Mesendoderm (in vitro differentiated cells): ENCODE measurements at regions not wholly inside any gene's neighbourhood (a gene's known extent, or its start where the extent isn't known, plus 50 kb on each side); places are given as distances from the start of the nearest gene placed in this dataset.
"Not testable (repeated sequence)": the region's sequence is repeated elsewhere in the genome, so short reads cannot be mapped to it uniquely, and the experiment has no call there.

ENCODE experiments used
- DNase-seq: peaks from one replicate; pipeline ENCODE4 v3.0.0; 2013
- H2AK5ac ChIP-seq: 2 replicates; pipeline ENCODE4 v1.6.1; 2013; ENCODE audit warnings: low read length, inconsistent platforms
- H2BK120ac ChIP-seq: 2 replicates; pipeline ENCODE4 v1.6.1; 2013; ENCODE audit warnings: low read depth, mild to moderate bottlenecking, low read length, moderate library complexity, mixed read lengths
- H2BK15ac ChIP-seq: replicated peaks from 2 replicates; pipeline ENCODE4 v1.6.1; 2013; ENCODE audit warnings: low read depth, mild to moderate bottlenecking, moderate library complexity
- H2BK5ac ChIP-seq: 2 replicates; pipeline ENCODE4 v1.6.1; 2013; ENCODE audit warnings: low read length, inconsistent platforms
- H3K18ac ChIP-seq: 2 replicates; pipeline ENCODE4 v1.6.1; 2013; ENCODE audit warnings: mild to moderate bottlenecking, low read length, mixed read lengths
- H3K23ac ChIP-seq: one replicate; pipeline ENCODE4 v1.6.1; 2013; ENCODE audit warnings: low read length
- H3K27ac ChIP-seq: 2 replicates; pipeline ENCODE4 v1.5.1; 2013; ENCODE audit warnings: low read depth, mild to moderate bottlenecking, inconsistent platforms, low read length, moderate library complexity
- H3K27me3 ChIP-seq: 2 replicates; pipeline ENCODE4 v1.6.1; 2013; ENCODE audit warnings: low read length, control low read depth, mild to moderate bottlenecking, inconsistent platforms; ENCODE audit not compliant: insufficient read depth, poor library complexity
- H3K36me3 ChIP-seq: 2 replicates; pipeline ENCODE4 v1.6.1; 2013; ENCODE audit warnings: low read length, inconsistent platforms; ENCODE audit not compliant: control insufficient read depth, insufficient read depth
- H3K4ac ChIP-seq: one replicate; pipeline ENCODE4 v1.6.1; 2013; ENCODE audit warnings: low read depth, mild to moderate bottlenecking, low read length, moderate library complexity
- H3K4me1 ChIP-seq: 2 replicates; pipeline ENCODE4 v1.6.1; 2013; ENCODE audit warnings: low read depth, low read length, inconsistent platforms; ENCODE audit not compliant: control insufficient read depth
- H3K4me2 ChIP-seq: 2 replicates; pipeline ENCODE4 v1.6.1; 2013; ENCODE audit warnings: low read length
- H3K4me3 ChIP-seq: 2 replicates; pipeline ENCODE4 v1.5.1; 2013; ENCODE audit warnings: mild to moderate bottlenecking, low read length
- H3K56ac ChIP-seq: one replicate; pipeline ENCODE4 v1.6.1; 2013; ENCODE audit warnings: low read length
- H3K79me1 ChIP-seq: 2 replicates; pipeline ENCODE4 v1.6.1; 2013; ENCODE audit warnings: low read length, inconsistent platforms
- H3K79me2 ChIP-seq: 2 replicates; pipeline ENCODE4 v1.6.1; 2013; ENCODE audit warnings: mild to moderate bottlenecking, low read length; ENCODE audit not compliant: control insufficient read depth, insufficient read depth
- H3K9ac ChIP-seq: 2 replicates; pipeline ENCODE4 v1.6.1; 2013; ENCODE audit warnings: low read length, inconsistent platforms
- H4K5ac ChIP-seq: one replicate; pipeline ENCODE4 v1.6.1; 2013; ENCODE audit warnings: low read length
- H4K8ac ChIP-seq: one replicate; pipeline ENCODE4 v1.6.1; 2013; ENCODE audit warnings: low read depth, mild to moderate bottlenecking, control low read depth, low read length, moderate library complexity
- WGBS: extraction: QIAGEN DNeasy Blood & Tissue Kit; methylation state at CpG from one replicate; pipeline ENCODE4 v1.1.7; 2013; ENCODE audit warnings: low lambda C conversion rate, missing lambda C conversion rate; ENCODE audit not compliant: insufficient coverage; ENCODE audit errors: extremely low coverage; 5-methylcytosine and 5-hydroxymethylcytosine counted together

DNA sequence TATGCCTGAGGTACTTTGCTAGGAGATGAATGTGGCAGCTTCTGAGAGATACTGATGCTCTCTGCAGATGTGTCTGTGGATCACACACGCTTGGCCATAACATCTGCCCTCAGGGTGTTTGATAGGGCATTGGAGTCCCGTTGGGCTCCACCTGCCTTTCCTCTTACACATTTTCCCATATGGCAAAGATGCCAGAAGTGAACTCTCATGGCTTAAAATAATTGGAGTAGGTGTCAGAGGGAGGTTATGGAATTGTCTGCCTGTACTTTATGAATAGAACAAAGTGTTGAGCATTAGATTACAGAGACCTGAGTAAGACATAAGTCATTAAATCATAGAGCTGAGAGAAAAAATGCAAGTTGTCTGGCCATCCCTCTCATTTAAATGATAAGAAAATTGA, 75.3 kb upstream of the PNPT1 start:
- Histone ChIP-seq H4K5ac (no peak overlapping the region), H2AK5ac (no peak overlapping the region), H3K27me3 (no peaks in the 10 kb centered on the region), H3K56ac (no peak overlapping the region), H3K79me2 (no peaks in the 10 kb centered on the region), H2BK5ac (no peak overlapping the region), H3K9ac (no peak overlapping the region), H2BK15ac (no peak overlapping the region), H3K4me1 (no peaks in the 10 kb centered on the region), H3K23ac (no peak overlapping the region), H3K27ac (no peak overlapping the region), H3K79me1 (no peaks in the 10 kb centered on the region), H3K4me2 (no peak overlapping the region), H3K36me3 (no peaks in the 10 kb centered on the region), H4K8ac (no peak overlapping the region), H3K4me3 (no peak overlapping the region), H2BK120ac (no peak overlapping the region), H3K18ac (no peak overlapping the region), H3K4ac (no peak overlapping the region)
- no CpG with 5 or more reads among the region's 2 CpGs for WGBS
- DNase-seq, result no peak

DNA sequence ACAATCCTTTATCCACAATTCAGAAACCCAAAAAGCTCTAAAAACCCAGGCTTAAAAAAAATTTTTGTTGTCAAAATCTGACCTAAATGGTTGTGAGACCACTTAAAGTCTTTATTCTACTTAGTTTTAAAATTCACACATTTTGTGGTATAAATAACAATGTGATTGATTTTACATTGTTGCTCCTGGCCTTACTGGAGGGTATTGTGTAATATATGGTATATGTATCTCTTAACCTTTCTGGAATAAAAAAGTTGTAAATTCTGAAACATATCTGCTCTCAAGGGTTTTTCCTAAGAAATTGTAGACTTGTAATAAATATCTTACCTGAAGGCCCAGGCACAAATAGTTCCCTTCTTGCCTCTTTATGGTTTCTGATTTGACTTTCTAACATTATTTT, 73.3 kb upstream of the PNPT1 start:
- no peak overlapping the region for H3K18ac ChIP-seq
- no peaks in the 10 kb centered on the region for H3K79me1 ChIP-seq
- no peak overlapping the region for H3K27ac ChIP-seq
- H3K27me3 ChIP-seq, result no peaks in the 10 kb centered on the region
- H2BK15ac ChIP-seq, result no peak overlapping the region
- H4K8ac ChIP-seq, result no peak overlapping the region
- H2AK5ac ChIP-seq, result no peak overlapping the region
- no peak for DNase-seq
- H3K4me1 ChIP-seq, result no peaks in the 10 kb centered on the region
- H2BK5ac ChIP-seq, result no peak overlapping the region
- no peak overlapping the region for H3K4me3 ChIP-seq
- H3K79me2 ChIP-seq, result no peaks in the 10 kb centered on the region
- no peak overlapping the region for H3K23ac ChIP-seq
- H3K56ac ChIP-seq, result no peak overlapping the region
- no peak overlapping the region for H3K9ac ChIP-seq
- no peak overlapping the region for H4K5ac ChIP-seq
- no peaks in the 10 kb centered on the region for H3K36me3 ChIP-seq
- H3K4me2 ChIP-seq, result no peak overlapping the region
- no peak overlapping the region for H2BK120ac ChIP-seq
- H3K4ac ChIP-seq, result no peak overlapping the region

DNA sequence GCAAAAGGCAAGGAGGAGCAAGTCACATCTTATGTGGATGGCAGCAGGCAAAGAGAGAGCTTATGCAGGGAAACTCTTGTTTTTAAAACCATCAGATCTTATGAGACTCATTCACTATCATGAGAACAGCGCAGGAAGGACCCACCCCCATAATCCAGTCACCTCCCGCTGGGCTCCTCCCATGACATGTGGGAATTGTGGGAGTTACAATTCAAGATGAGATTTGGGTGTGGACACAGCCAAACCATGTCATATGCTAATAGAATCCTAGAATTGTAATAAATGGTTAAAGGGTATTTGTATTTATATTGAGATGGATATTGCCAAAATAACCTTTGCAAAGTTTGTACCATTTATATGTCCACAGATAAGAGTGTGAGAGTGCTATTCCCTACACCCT, 72.1 kb upstream of the PNPT1 start:
- H4K8ac ChIP-seq, H2BK5ac ChIP-seq, H3K79me1 ChIP-seq, H3K9ac ChIP-seq, H4K5ac ChIP-seq, H2BK120ac ChIP-seq, H2BK15ac ChIP-seq, H3K18ac ChIP-seq, H3K4me1 ChIP-seq, H3K79me2 ChIP-seq, H3K4me2 ChIP-seq, H3K36me3 ChIP-seq, H3K23ac ChIP-seq, H3K27ac ChIP-seq, H3K27me3 ChIP-seq, H2AK5ac ChIP-seq, H3K56ac ChIP-seq, H3K4me3 ChIP-seq, DNase-seq, H3K4ac ChIP-seq: not testable (repeated sequence)
- no CpG with 5 or more reads among the region's 2 CpGs for WGBS

DNA sequence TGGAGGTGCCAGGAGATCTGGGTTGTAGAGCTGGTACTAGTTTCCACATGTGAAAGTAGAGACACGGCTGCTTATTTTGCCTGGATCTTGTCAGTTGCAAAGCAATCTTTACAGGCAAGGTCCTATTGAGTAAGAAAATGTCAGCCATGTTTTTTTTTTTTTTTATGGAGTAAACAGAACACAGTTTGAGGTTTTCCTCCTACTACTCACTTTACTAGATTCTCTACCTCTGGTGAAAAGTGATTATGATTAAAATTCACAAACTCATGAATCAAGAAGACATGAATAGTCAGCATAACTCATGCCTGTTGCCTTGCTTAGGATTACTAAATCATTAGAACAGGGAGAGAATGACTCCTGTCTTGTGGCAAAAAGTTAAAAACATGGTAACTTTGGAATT, 70.1 kb upstream of the PNPT1 start:
- DNase-seq, result no peak
- no peaks in the 10 kb centered on the region for H3K27me3 ChIP-seq
- no peaks in the 10 kb centered on the region for H3K79me2 ChIP-seq
- H4K5ac ChIP-seq, result no peak overlapping the region
- no CpG with 5 or more reads among the region's 1 CpG for WGBS
- H3K36me3 ChIP-seq, result no peaks in the 10 kb centered on the region
- no peak overlapping the region for H2BK15ac ChIP-seq
- no peak overlapping the region for H2AK5ac ChIP-seq
- H3K27ac ChIP-seq, result no peak overlapping the region
- no peak overlapping the region for H2BK120ac ChIP-seq
- H3K4ac ChIP-seq, result no peak overlapping the region
- H3K4me1 ChIP-seq, result no peaks in the 10 kb centered on the region
- H3K4me2 ChIP-seq, result no peak overlapping the region
- no peak overlapping the region for H3K4me3 ChIP-seq
- H4K8ac ChIP-seq, result no peak overlapping the region
- no peak overlapping the region for H3K9ac ChIP-seq
- no peak overlapping the region for H3K56ac ChIP-seq
- H3K79me1 ChIP-seq, result no peaks in the 10 kb centered on the region
- H3K23ac ChIP-seq, result no peak overlapping the region
- H3K18ac ChIP-seq, result no peak overlapping the region
- H2BK5ac ChIP-seq, result no peak overlapping the region

DNA sequence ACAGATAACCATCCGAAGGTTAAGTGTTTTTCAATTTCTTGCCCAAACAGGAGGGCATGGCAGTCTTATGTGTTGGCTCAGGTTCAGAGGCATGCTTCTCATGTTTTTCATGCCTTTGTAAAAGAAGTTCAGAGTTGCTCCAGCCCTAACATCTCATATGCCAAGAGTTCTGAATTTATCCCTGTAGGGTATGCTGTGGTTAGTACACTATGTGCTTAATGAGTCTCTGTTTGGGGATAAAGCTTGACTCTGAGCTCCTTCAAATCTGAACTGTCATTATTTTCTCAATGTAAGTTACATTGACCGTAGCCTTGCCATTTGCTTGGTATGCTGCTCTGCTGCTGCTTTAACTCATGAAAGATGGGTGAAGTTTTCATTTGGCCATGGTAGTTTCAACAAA, 67.9 kb upstream of the PNPT1 start:
- Histone ChIP-seq H2BK5ac (no peak overlapping the region), H3K4me3 (no peak overlapping the region), H3K27ac (no peak overlapping the region), H4K5ac (no peak overlapping the region), H3K27me3 (no peaks in the 10 kb centered on the region), H3K36me3 (no peaks in the 10 kb centered on the region), H2BK15ac (no peak overlapping the region), H3K9ac (no peak overlapping the region), H3K4ac (no peak overlapping the region), H3K4me1 (no peaks in the 10 kb centered on the region), H4K8ac (no peak overlapping the region), H3K18ac (no peak overlapping the region), H2BK120ac (no peak overlapping the region), H3K23ac (no peak overlapping the region), H2AK5ac (no peak overlapping the region), H3K4me2 (no peak overlapping the region), H3K56ac (no peak overlapping the region), H3K79me1 (no peaks in the 10 kb centered on the region), H3K79me2 (no peaks in the 10 kb centered on the region)
- no CpG with 5 or more reads among the region's 2 CpGs for WGBS
- DNase-seq, result no peak

DNA sequence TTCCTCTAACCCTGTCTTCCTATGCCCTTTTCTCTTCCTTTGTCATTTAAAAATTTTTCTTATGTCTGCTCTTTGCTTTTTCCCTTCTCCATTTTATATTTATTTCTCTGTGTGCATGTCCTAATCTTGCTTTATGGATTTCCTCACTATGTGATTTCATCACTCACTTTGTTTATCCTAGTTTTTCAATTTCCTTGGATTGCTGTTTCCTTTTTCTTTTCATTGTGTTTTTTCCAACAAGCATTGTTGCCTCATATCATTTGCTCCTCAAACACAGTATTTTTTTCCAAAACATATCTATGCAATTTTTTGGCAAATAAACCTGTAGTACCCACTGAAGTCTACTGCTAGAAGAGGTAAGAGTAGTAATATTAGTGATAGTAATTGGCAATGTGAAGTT, 67.4 kb upstream of the PNPT1 start:
- no peak for DNase-seq
- H3K27ac ChIP-seq, result no peak overlapping the region

More for the DNA sequence above, 67.4 kb upstream of the PNPT1 start:
- Histone ChIP-seq H2BK120ac (no peak overlapping the region), H3K27me3 (no peaks in the 10 kb centered on the region), H2BK15ac (no peak overlapping the region), H3K56ac (no peak overlapping the region), H3K4ac (no peak overlapping the region), H3K4me2 (no peak overlapping the region), H4K8ac (no peak overlapping the region), H4K5ac (no peak overlapping the region), H2AK5ac (no peak overlapping the region), H3K36me3 (no peaks in the 10 kb centered on the region), H2BK5ac (no peak overlapping the region), H3K4me3 (no peak overlapping the region), H3K23ac (no peak overlapping the region), H3K18ac (no peak overlapping the region), H3K4me1 (no peaks in the 10 kb centered on the region), H3K79me1 (no peaks in the 10 kb centered on the region), H3K79me2 (no peaks in the 10 kb centered on the region), H3K9ac (no peak overlapping the region)
